ENCODE measurements at regions not wholly inside any gene's neighbourhood (a gene's known extent, or its start where the extent isn't known, plus 50 kb on each side); places are given as distances from the start of the nearest gene placed in this dataset.
"Not testable (repeated sequence)": the region's sequence is repeated elsewhere in the genome, so short reads cannot be mapped to it uniquely, and the experiment has no call there.

GRCh38 chr18:54662986-54663385 lies 71.9 kb downstream of the DYNAP start:
- no peak for DNase-seq

GRCh38 chr18:54669701-54670100 lies 78.7 kb downstream of the DYNAP start:
- not testable (repeated sequence) for DNase-seq

GRCh38 chr18:54671291-54671881 lies 80.3 kb downstream of the DYNAP start:
- DNase-seq = peak; percentile 49

- DNase-seq = no peak
Observed at GRCh38 chr18:54672109-54672508, 81.1 kb downstream of the DYNAP start.

GRCh38 chr18:54672846-54673475 lies 81.9 kb downstream of the DYNAP start:
- peak; percentile 16 for DNase-seq

- DNase-seq = no peak
Observed at GRCh38 chr18:54673936-54674335, 82.9 kb downstream of the DYNAP start.

GRCh38 chr18:54675076-54675475 lies 84.0 kb downstream of the DYNAP start:
- DNase-seq = peak; percentile 46

GRCh38 chr18:54679318-54680149 lies 88.5 kb downstream of the DYNAP start:
- DNase-seq = peak; percentile 44

- peak; percentile 34 for DNase-seq
Observed at GRCh38 chr18:54684784-54685183, 93.7 kb downstream of the DYNAP start.

- DNase-seq = no peak
Observed at GRCh38 chr18:54689319-54689718, 98.3 kb downstream of the DYNAP start.

GRCh38 chr18:54690198-54690597 lies 99.2 kb downstream of the DYNAP start:
- DNase-seq = no peak

- DNase-seq = no peak
Observed at GRCh38 chr18:54692463-54692862, 101.4 kb downstream of the DYNAP start.

- no peak for DNase-seq
Observed at GRCh38 chr18:54696616-54697293, 105.7 kb downstream of the DYNAP start.

GRCh38 chr18:54700580-54700979 lies 109.5 kb downstream of the DYNAP start:
- no peak for DNase-seq

- DNase-seq = no peak
Observed at GRCh38 chr18:54702686-54703085, 111.6 kb downstream of the DYNAP start.

GRCh38 chr18:54710074-54710899 lies 118.0 kb upstream of the RAB27B start:
- no peak for DNase-seq

GRCh38 chr18:54710900-54711281 lies 117.4 kb upstream of the RAB27B start:
- DNase-seq = no peak

GRCh38 chr18:54712306-54712705 lies 116.0 kb upstream of the RAB27B start:
- no peak for DNase-seq

- DNase-seq = no peak
Observed at GRCh38 chr18:54712758-54713157, 115.5 kb upstream of the RAB27B start.

GRCh38 chr18:54713386-54713785 lies 114.9 kb upstream of the RAB27B start:
- no peak for DNase-seq

GRCh38 chr18:54714851-54715250 lies 113.4 kb upstream of the RAB27B start:
- DNase-seq = no peak

GRCh38 chr18:54716586-54716985 lies 111.7 kb upstream of the RAB27B start:
- DNase-seq = no peak

Measured in retina (tissue), 1 donor.